Tibial nerve (tissue), 4 donors: ENCODE measurements at regions not wholly inside any gene's neighbourhood (a gene's known extent, or its start where the extent isn't known, plus 50 kb on each side); places are given as distances from the start of the nearest gene placed in this dataset.
"Not testable (repeated sequence)": the region's sequence is repeated elsewhere in the genome, so short reads cannot be mapped to it uniquely, and the experiment has no call there.

Source experiments
- DNase-seq, 2 donors: peaks; one replicate each; pipeline ENCODE4 v3.0.0-alpha.2; 2019; ENCODE audit warnings: low spot score in 2 of 2
- H3K27ac ChIP-seq, 4 donors: fragments of 200-600 bp; sonication (generic) in 3 of 4; one replicate each; pipeline ENCODE4 v1.5.1; 2017 to 2019; ENCODE audit warnings: mild to moderate bottlenecking in 1 of 4
- H3K27me3 ChIP-seq, 2 donors: fragments of 200-600 bp; sonication (generic) in 1 of 2; one replicate each; pipeline versions ENCODE4 v1.5.1 to v1.6.0; 2017 to 2019
- H3K36me3 ChIP-seq, 3 donors: fragments of 200-600 bp; sonication (generic); one replicate each; pipeline ENCODE4 v1.5.1; 2018 to 2019
- H3K4me1 ChIP-seq, 4 donors: fragments of 200-600 bp; sonication (generic) in 3 of 4; one replicate each; pipeline ENCODE4 v1.5.1; 2017 to 2019
- H3K4me3 ChIP-seq, 4 donors: fragments of 200-600 bp; sonication (generic) in 3 of 4; one replicate each; pipeline ENCODE4 v1.5.1; 2017 to 2019; ENCODE audit warnings: mild to moderate bottlenecking in 1 of 4, moderate library complexity in 1 of 4
- H3K9me3 ChIP-seq, 4 donors: fragments of 200-600 bp; sonication (generic) in 3 of 4; one replicate each; pipeline ENCODE4 v1.5.1; 2017 to 2019
- CTCF ChIP-seq, 5 experiments: fragments of 200-600 bp in 3 of 5; fragments of 450-650 bp in 2 of 5; sonication (generic) in 3 of 5; IDR thresholded peaks; one replicate each; pipeline ENCODE4 v1.5.1; 2016 to 2019; ENCODE audit warnings: antibody characterized with exemption in 5 of 5, mild to moderate bottlenecking in 3 of 5, moderate library complexity in 2 of 5
- EP300 ChIP-seq, 2 donors: sonication (generic); formaldehyde crosslinking; IDR thresholded peaks; one replicate each; pipeline ENCODE4 v1.6.1; 2017; ENCODE audit warnings: antibody characterized with exemption in 2 of 2, mild to moderate bottlenecking in 1 of 2
- POLR2A ChIP-seq, 2 donors: fragments of 450-650 bp; IDR thresholded peaks; one replicate each; pipeline ENCODE4 v1.6.1; 2017; ENCODE audit warnings: antibody characterized with exemption in 2 of 2, mild to moderate bottlenecking in 2 of 2, moderate library complexity in 2 of 2
- WGBS, 2 donors: methylation state at CpG; one replicate each; pipeline ENCODE4 v1.1.5; 2018; 5-methylcytosine and 5-hydroxymethylcytosine counted together

GRCh38 chr13:22903925-22904324 is 276.9 kb upstream of the SGCG start:
- H3K27ac ChIP-seq: no peak overlapping the region
- H3K4me3 ChIP-seq: no peak overlapping the region
- H3K27me3 ChIP-seq: no peaks in the 10 kb centered on the region
- no peaks in the 10 kb centered on the region for H3K36me3 ChIP-seq
- no peak for DNase-seq
- TF ChIP-seq POLR2A (IDR thresholded peaks at IDR 0.05) (no peak), CTCF (IDR thresholded peaks at IDR 0.05) (no peak), EP300 (IDR thresholded peaks at IDR 0.05) (no peak)
- no peaks in the 10 kb centered on the region for H3K4me1 ChIP-seq
- no peaks in the 10 kb centered on the region for H3K9me3 ChIP-seq

GRCh38 chr13:22915442-22916082 is 265.2 kb upstream of the SGCG start:
- no peak for TF ChIP-seq EP300 (IDR thresholded peaks at IDR 0.05)
- TF ChIP-seq POLR2A (IDR thresholded peaks at IDR 0.05): no peak
- TF ChIP-seq CTCF (IDR thresholded peaks at IDR 0.05): no peak
- DNase-seq: no peak
- Histone ChIP-seq H3K9me3 (no peaks in the 10 kb centered on the region), H3K36me3 (no peaks in the 10 kb centered on the region), H3K27me3 (no peaks in the 10 kb centered on the region), H3K27ac (peak overlapping the region in 3 of 4 donors; percentile 42 to 78 (median 62)), H3K4me3 (peak overlapping the region; percentile 43 to 73 (median 56)), H3K4me1 (no peaks in the 10 kb centered on the region)
- WGBS, 2 donors: 0 to 1% methylated on average over 33 to 48 of the region's 58 CpGs

- WGBS, 2 donors: 31 to 49% methylated on average over 4 of the region's 4 CpGs
- not testable (repeated sequence) for DNase-seq, H3K9me3 ChIP-seq, H3K4me1 ChIP-seq, H3K36me3 ChIP-seq, H3K27me3 ChIP-seq
- peak overlapping the region in 1 of 4 donors; percentile 73 for H3K4me3 ChIP-seq
- H3K27ac ChIP-seq: peak overlapping the region in 1 of 4 donors; percentile 78
These were observed 264.5 kb upstream of the SGCG start for GRCh38 chr13:22916276-22916675.

GRCh38 chr13:22925881-22926747 is 254.7 kb upstream of the SGCG start:
- WGBS, 2 donors: 12% methylated on average over 51 to 54 of the region's 55 CpGs
- Histone ChIP-seq H3K9me3 (no peaks in the 10 kb centered on the region), H3K27me3 (no peaks in the 10 kb centered on the region), H3K4me1 (peaks cover 0 to 8% (median 0%) of the 10 kb centered on the region in 4 donors), H3K36me3 (no peaks in the 10 kb centered on the region), H3K27ac (peak overlapping the region; percentile 37 to 79 (median 58)), H3K4me3 (peak overlapping the region; percentile 32 to 65 (median 48))
- TF ChIP-seq POLR2A (IDR thresholded peaks at IDR 0.05): no peak
- TF ChIP-seq EP300 (IDR thresholded peaks at IDR 0.05): peak in 1 of 2 donors; percentile 23
- DNase-seq: peak; percentile 41 to 52

GRCh38 chr13:22926748-22927400 is 253.9 kb upstream of the SGCG start:
- H3K4me1 ChIP-seq: peaks cover 0 to 8% (median 0%) of the 10 kb centered on the region in 4 donors
- peak overlapping the region; percentile 37 to 79 (median 58) for H3K27ac ChIP-seq
- no peaks in the 10 kb centered on the region for H3K9me3 ChIP-seq
- peak overlapping the region; percentile 32 to 65 (median 48) for H3K4me3 ChIP-seq
- TF ChIP-seq EP300 (IDR thresholded peaks at IDR 0.05): peak in 1 of 2 donors; percentile 0
- TF ChIP-seq CTCF (IDR thresholded peaks at IDR 0.05): no peak
- H3K36me3 ChIP-seq: no peaks in the 10 kb centered on the region
- no peaks in the 10 kb centered on the region for H3K27me3 ChIP-seq
- no peak for DNase-seq
- 46 to 54% methylated on average over 9 to 47 of the region's 56 CpGs for WGBS, 2 donors

- H3K4me3 ChIP-seq, H3K27me3 ChIP-seq, DNase-seq, H3K9me3 ChIP-seq, H3K4me1 ChIP-seq, H3K27ac ChIP-seq, H3K36me3 ChIP-seq: not testable (repeated sequence)
- WGBS, 2 donors: 83 to 96% methylated on average over 4 of the region's 4 CpGs
These were observed 252.9 kb upstream of the SGCG start for GRCh38 chr13:22927845-22928244.
